ENCODE measurements at regions not wholly inside any gene's neighbourhood (a gene's known extent, or its start where the extent isn't known, plus 50 kb on each side); places are given as distances from the start of the nearest gene placed in this dataset.

- Mint-ChIP-seq H3K9me3 (ENCODE audit: low read depth) (no peaks in the 10 kb centered on the region), H3K4me1 (ENCODE audit: low read depth) (peaks cover 1% of the 10 kb centered on the region)
These were observed 573.8 kb downstream of the LIG4 start for GRCh38 chr13:107641574-107641973.

GRCh38 chr13:107625648-107626047, 589.7 kb downstream of the LIG4 start:
- TF ChIP-seq CTCF (IDR thresholded peaks at IDR 0.05; ENCODE audit: unreplicated experiment), result no peak
- no peak for DNase-seq (ENCODE audit: low spot score, unreplicated experiment)
- Mint-ChIP-seq H3K27ac (no peak overlapping the region), H3K4me3 (ENCODE audit: low read depth) (no peak overlapping the region), H3K4me1 (ENCODE audit: low read depth) (no peaks in the 10 kb centered on the region), H3K9me3 (ENCODE audit: low read depth) (no peaks in the 10 kb centered on the region), H3K27me3 (no peaks in the 10 kb centered on the region), H3K36me3 (ENCODE audit: insufficient read depth) (no peaks in the 10 kb centered on the region)

More at GRCh38 chr13:107641574-107641973, 573.8 kb downstream of the LIG4 start:
- no peak for DNase-seq (ENCODE audit: low spot score, unreplicated experiment)
- H3K27ac Mint-ChIP-seq, result no peak overlapping the region
- no peaks in the 10 kb centered on the region for H3K27me3 Mint-ChIP-seq
- H3K4me3 Mint-ChIP-seq (ENCODE audit: low read depth), result no peak overlapping the region
- H3K36me3 Mint-ChIP-seq (ENCODE audit: insufficient read depth), result no peaks in the 10 kb centered on the region
- no peak for TF ChIP-seq CTCF (IDR thresholded peaks at IDR 0.05; ENCODE audit: unreplicated experiment)

GRCh38 chr13:107617527-107617926, 597.8 kb downstream of the LIG4 start:
- H3K9me3 Mint-ChIP-seq (ENCODE audit: low read depth), result no peaks in the 10 kb centered on the region
- no peaks in the 10 kb centered on the region for H3K36me3 Mint-ChIP-seq (ENCODE audit: insufficient read depth)

GRCh38 chr13:107612376-107612775, 603.0 kb downstream of the LIG4 start:
- Mint-ChIP-seq H3K27me3 (no peaks in the 10 kb centered on the region), H3K4me3 (ENCODE audit: low read depth) (no peak overlapping the region), H3K9me3 (ENCODE audit: low read depth) (no peaks in the 10 kb centered on the region), H3K36me3 (ENCODE audit: insufficient read depth) (no peaks in the 10 kb centered on the region), H3K27ac (no peak overlapping the region), H3K4me1 (ENCODE audit: low read depth) (peaks cover 2% of the 10 kb centered on the region)
- no peak for DNase-seq (ENCODE audit: low spot score, unreplicated experiment)
- no peak for TF ChIP-seq CTCF (IDR thresholded peaks at IDR 0.05; ENCODE audit: unreplicated experiment)

More at GRCh38 chr13:107617527-107617926, 597.8 kb downstream of the LIG4 start:
- no peak overlapping the region for H3K27ac Mint-ChIP-seq
- H3K4me1 Mint-ChIP-seq (ENCODE audit: low read depth), result peaks cover 2% of the 10 kb centered on the region
- no peak for TF ChIP-seq CTCF (IDR thresholded peaks at IDR 0.05; ENCODE audit: unreplicated experiment)
- no peak for DNase-seq (ENCODE audit: low spot score, unreplicated experiment)
- H3K27me3 Mint-ChIP-seq, result no peaks in the 10 kb centered on the region
- no peak overlapping the region for H3K4me3 Mint-ChIP-seq (ENCODE audit: low read depth)

- no peak for TF ChIP-seq CTCF (IDR thresholded peaks at IDR 0.05; ENCODE audit: unreplicated experiment)
These were observed 606.6 kb downstream of the LIG4 start for GRCh38 chr13:107608736-107609135.

More at GRCh38 chr13:107608736-107609135, 606.6 kb downstream of the LIG4 start:
- H3K36me3 Mint-ChIP-seq (ENCODE audit: insufficient read depth), result no peaks in the 10 kb centered on the region
- H3K4me3 Mint-ChIP-seq (ENCODE audit: low read depth), result no peak overlapping the region
- H3K27me3 Mint-ChIP-seq, result no peaks in the 10 kb centered on the region
- H3K9me3 Mint-ChIP-seq (ENCODE audit: low read depth), result no peaks in the 10 kb centered on the region
- no peaks in the 10 kb centered on the region for H3K4me1 Mint-ChIP-seq (ENCODE audit: low read depth)
- no peak overlapping the region for H3K27ac Mint-ChIP-seq
- DNase-seq (ENCODE audit: low spot score, unreplicated experiment), result no peak

Data from progenitor cell of endocrine pancreas (in vitro differentiated cells).